Epidermal melanocyte (primary cell): ENCODE measurements at regions not wholly inside any gene's neighbourhood (a gene's known extent, or its start where the extent isn't known, plus 50 kb on each side); places are given as distances from the start of the nearest gene placed in this dataset.
"Not testable (repeated sequence)": the region's sequence is repeated elsewhere in the genome, so short reads cannot be mapped to it uniquely, and the experiment has no call there.

Experiments
- DNase-seq: peaks from one replicate; pipeline ENCODE4 v3.0.0; 2011; ENCODE audit warnings: low spot score; ENCODE audit not compliant: insufficient read length

DNA sequence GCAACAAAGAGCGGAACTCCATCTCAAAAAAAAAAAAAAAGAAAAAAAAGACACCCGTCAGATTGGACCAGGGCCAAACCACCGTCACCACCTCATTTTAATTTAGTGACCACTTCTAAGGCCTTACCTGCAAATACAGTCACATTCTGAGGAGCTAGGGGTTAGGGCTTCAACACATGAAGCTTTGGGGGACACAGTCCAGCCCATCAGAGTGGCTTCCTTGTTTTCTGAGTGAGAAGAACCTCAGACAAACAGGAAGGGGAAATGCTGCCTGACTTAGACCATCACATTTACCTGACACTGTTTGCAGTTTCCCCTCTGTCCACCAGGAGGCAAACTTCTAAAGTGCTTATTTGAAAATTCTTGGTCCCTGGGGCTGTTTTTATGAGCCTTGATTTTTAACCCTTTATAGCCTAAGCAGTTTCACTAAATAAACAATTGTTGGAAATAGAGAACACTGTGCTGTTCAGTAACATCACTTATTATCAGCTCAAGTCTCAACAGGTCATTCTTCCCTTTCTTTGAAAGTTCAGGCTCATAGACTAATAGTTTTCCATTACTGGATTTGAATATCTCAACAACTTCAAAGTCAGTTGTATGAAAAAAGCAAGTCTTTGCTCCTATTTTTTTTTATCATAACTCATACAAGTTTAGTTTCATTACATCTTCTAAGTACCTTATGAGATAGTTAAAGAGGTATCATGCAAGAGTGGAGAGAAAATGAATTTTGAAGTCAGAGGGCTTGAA is 74.9 kb upstream of the WASF3 start:
- peak; percentile 88 for DNase-seq

GRCh38 chr13:26483546-26483945 is 73.9 kb upstream of the WASF3 start:
- DNase-seq: no peak

- DNase-seq: no peak
Measured at GRCh38 chr13:26484196-26484595, 73.3 kb upstream of the WASF3 start.

- DNase-seq: no peak
Measured at GRCh38 chr13:26485288-26485687, 72.2 kb upstream of the WASF3 start.

DNA sequence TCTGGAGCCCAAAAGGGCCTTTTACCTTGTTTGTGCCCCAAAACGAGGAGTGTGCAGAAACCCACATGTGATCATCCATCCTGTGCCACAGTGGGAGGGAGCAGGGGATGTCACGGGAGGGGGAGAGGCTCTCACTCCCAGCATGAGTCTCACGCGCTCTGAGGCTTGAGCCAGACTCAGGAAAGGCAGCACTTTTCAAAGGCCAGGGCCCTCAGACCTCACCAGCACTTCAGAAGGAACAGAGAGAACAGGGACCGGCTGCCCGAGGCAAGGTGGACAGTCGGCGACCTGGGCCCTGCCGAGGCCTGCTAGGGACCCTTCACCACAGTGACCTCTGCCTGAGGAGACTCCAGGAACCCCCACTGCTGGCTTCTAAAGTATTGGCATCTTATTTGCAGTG is 71.7 kb upstream of the WASF3 start:
- no peak for DNase-seq

- DNase-seq: no peak
Measured at GRCh38 chr13:26486550-26486949, 70.9 kb upstream of the WASF3 start.

- DNase-seq: no peak
Measured at GRCh38 chr13:26487781-26488180, 69.7 kb upstream of the WASF3 start.

GRCh38 chr13:26488236-26489003 is 69.1 kb upstream of the WASF3 start:
- DNase-seq: no peak

DNA sequence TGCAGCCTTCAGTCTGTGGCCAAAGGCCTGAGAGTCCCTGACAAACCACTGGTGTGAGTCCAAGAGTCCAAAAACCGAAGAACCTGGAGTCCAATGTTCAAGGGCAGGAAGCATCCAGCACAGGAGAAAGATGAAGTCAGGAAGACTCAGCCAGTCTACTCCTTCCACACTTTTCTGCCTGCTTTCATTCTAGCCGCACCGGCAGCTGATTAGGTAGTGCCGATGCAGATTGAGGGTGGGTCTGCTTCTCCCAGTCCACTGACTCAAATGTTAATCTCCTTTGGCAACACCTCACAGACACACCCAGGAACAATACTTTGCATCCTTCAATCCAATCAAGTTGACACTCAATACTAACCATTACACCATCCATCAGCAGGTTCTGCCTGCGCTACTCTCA is 65.2 kb upstream of the WASF3 start:
- not testable (repeated sequence) for DNase-seq

DNA sequence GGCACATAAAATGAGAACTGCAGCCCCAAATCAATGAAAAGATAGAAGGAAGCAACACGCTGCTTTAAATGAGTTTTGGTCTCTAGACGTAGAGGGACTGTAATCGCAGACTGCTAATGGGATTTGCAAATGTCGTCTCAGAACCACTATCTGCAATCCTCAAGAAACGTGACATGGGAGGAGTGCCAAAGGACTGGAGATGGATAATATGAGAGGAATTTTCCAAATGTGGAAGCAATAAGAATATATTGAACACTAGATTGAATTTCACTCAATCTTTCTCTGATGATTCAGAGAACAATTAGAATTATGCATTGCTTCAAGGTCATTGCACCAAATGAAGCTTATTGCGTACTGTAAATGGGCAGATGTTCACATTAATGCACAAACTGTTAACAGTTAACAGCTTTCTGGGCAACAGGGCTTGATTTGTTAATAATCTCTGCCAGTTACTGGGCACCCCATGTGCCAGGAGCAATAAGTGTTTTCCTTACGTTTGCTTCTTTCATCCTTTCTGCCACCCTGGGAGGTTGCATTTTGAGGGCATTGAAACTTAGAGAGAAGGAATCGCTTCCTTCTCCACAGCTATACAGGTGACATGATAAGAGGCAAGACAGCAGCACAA is 62.8 kb upstream of the WASF3 start:
- no peak for DNase-seq

- no peak for DNase-seq
Measured at GRCh38 chr13:26495750-26496149, 61.7 kb upstream of the WASF3 start.

GRCh38 chr13:26497968-26498511 is 59.4 kb upstream of the WASF3 start:
- no peak for DNase-seq

- no peak for DNase-seq
Measured at GRCh38 chr13:26498656-26499601, 58.6 kb upstream of the WASF3 start.

DNA sequence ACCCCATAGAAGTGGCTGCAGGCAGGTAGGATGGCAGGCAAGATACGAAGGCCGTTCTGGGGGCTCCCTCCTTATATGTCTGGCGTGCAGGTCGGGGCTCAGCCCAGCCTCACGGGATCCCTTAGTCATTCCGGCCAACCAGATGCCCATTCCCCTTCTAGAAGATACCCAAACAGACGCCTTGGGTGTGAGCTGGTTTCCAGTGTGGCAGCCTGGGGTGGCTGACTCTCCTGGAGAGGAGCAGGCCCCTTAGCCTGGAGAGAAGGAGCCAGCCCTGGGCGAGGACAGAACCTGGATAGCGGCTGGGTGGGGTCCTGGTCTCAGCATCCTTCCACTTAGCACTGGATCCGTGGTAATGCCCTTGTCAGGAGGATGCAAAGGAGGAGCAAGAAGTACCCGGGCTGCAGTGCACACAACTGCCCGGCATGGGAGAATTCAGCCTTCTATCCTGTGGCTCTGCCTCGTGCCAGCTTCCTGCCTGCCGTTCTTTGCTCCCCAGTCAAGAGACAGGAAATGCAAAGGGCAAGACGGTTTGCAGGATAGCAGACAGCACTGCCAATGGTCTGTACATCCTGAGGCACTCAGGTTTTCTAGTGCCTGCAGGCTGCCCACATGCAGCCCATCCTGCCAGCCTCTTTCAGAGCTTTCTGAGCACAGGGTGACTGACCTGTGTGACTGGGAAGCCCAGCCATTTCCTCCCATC is 56.7 kb upstream of the WASF3 start:
- no peak for DNase-seq

DNA sequence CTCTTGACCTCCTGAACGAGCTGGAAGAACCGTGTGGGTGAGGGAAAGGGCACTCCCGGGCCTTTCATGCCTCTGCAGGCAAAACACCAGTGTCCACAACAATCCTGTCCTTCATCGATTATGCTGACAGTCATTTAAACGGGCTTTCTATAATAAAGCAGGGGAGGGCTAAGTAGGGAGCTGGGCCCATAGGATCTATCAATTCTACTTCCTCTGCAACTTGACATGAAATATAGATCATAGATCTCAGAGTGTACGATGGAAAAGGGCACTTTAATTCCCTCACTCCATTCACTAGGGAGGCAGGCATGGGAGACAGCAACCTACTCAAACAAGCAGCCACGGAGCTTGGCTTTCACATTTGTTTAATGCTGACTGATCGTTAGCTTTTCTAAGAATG is 55.8 kb upstream of the WASF3 start:
- no peak for DNase-seq

- DNase-seq: no peak
Measured at GRCh38 chr13:26502826-26503225, 54.7 kb upstream of the WASF3 start.

- DNase-seq: no peak
Measured at GRCh38 chr13:26503826-26504594, 53.5 kb upstream of the WASF3 start.
